ENCODE measurements at regions not wholly inside any gene's neighbourhood (a gene's known extent, or its start where the extent isn't known, plus 50 kb on each side); places are given as distances from the start of the nearest gene placed in this dataset.

DNA sequence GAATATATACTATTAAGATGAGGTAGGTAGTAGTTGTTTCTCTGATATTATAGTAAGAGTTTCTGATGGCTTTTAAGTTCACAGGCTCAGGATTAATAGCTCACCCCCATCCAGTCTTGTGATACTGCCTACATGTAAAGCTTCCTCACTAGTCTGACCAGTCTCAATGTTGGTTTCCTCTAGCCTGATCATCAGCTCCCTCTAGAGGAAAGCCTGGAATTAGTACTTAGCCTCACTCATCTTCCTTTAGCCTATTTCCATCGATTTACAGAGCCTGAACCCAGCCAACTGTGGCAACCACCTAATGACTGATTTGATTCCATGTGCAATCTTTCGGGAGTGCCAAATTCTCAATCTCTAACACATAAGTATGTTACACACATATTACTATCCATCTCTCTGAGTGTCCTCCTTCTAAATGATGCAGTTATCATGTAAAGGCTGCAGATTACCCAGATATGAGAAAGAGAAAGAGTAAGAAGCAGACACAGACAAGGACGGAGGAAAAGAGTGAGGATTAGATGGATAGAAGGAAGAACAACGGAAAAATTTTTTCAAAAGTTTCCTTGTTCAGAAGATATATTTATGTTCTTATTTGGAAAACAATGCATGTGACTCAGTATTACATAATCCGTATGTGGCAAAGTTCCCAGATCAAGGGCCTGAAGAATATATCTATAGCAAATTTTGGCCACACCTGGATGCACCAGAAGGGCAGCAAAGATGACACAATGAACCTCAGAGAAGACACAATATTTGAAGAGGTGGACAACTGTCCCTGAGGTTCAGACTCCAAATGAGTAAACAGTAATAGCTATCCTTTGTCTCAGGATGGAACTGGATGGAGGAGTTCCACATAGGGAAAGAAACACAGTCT is 333.7 kb downstream of the ELAVL2 start:
- TF ChIP-seq POLR2AphosphoS5 (IDR thresholded peaks at IDR 0.05; ENCODE audit: borderline replicate concordance, low read depth, low read length) (no peak), EZH2 (IDR thresholded peaks at IDR 0.05) (no peak), FOXP2 (optimal IDR thresholded peaks at IDR 0.05; ENCODE audit: control extremely low read depth, extremely low read length, insufficient read depth) (no peak)
